ENCODE measurements at regions not wholly inside any gene's neighbourhood (a gene's known extent, or its start where the extent isn't known, plus 50 kb on each side); places are given as distances from the start of the nearest gene placed in this dataset.

GRCh38 chr11:92770419-92770818 is 199.0 kb upstream of the MTNR1B start:
- no peaks in the 10 kb centered on the region for H3K79me2 ChIP-seq (ENCODE audit: control insufficient read depth in 1 of 2, insufficient read depth in 2 of 2, low read length in 2 of 2)
- FAIRE-seq (no peak), DNase-seq (ENCODE audit: low read depth in 1 of 2, low spot score in 2 of 2) (no peak)
- POLR2A ChIA-PET (ENCODE audit: partially characterized antibody), result no interaction called here
- H3K9me3 ChIP-seq (ENCODE audit: insufficient read depth in 2 of 2, low read depth in 1 of 2, low read length in 1 of 2), result no peaks in the 10 kb centered on the region
- no peak overlapping the region for H3K9ac ChIP-seq (replicated peaks in 1 of 4; ENCODE audit: extremely low read depth in 1 of 4, low read depth in 3 of 4, low read length in 3 of 4)
- H3K27ac ChIP-seq (ENCODE audit: low read depth, low read length), result no peak overlapping the region
- H3K23ac ChIP-seq (ENCODE audit: insufficient read length), result no peak overlapping the region
- no peak overlapping the region for H2BK5ac ChIP-seq (ENCODE audit: low read depth, low read length)
- H3K4me3 ChIP-seq (ENCODE audit: extremely low read depth in 1 of 4, insufficient read depth in 2 of 4, low read depth in 3 of 4, low read length in 4 of 4), result no peak overlapping the region
- peaks cover 0 to 4% (median 0%) of the 10 kb centered on the region in 4 experiments; a peak in 2 of 7 replicates for H3K4me1 ChIP-seq (replicated peaks in 1 of 4; ENCODE audit: control insufficient read depth in 3 of 4, insufficient read depth in 4 of 4, low read length in 3 of 4)
- H3K27me3 ChIP-seq (replicated peaks in 1 of 4; ENCODE audit: control insufficient read depth in 3 of 4, extremely low read depth in 1 of 4, insufficient read depth in 3 of 4, low read length in 3 of 4), result no peaks in the 10 kb centered on the region
- WGBS, 2 experiments (ENCODE audit: extremely low coverage in 1 of 2, insufficient coverage in 1 of 2, insufficient read length in 1 of 2, insufficient replicate concordance in 2 of 2, low coverage in 1 of 2, low lambda C conversion rate in 2 of 2, missing lambda C conversion rate in 1 of 2), result 87% methylated on average over 7 of the region's 7 CpGs; no CpG with 5 or more reads in 1 of the 2 experiments
- H3K14ac ChIP-seq (ENCODE audit: insufficient read length), result no peak overlapping the region
- no peak overlapping the region for H2AK5ac ChIP-seq (ENCODE audit: low read depth, low read length)
- no peaks in the 10 kb centered on the region for H3K23me2 ChIP-seq (ENCODE audit: low read depth, low read length)
- H3K4me2 ChIP-seq (ENCODE audit: insufficient read depth in 1 of 2, low read depth in 2 of 2, low read length in 2 of 2), result no peak overlapping the region
- H3K56ac ChIP-seq (replicated peaks; ENCODE audit: insufficient read length, low read depth, low read length), result no peak overlapping the region
- no peaks in the 10 kb centered on the region for H3K36me3 ChIP-seq (ENCODE audit: control insufficient read depth in 2 of 4, insufficient read depth in 4 of 4, low read length in 3 of 4)
- no peak overlapping the region for H2BK15ac ChIP-seq (ENCODE audit: low read length)
- no peak overlapping the region for H2BK20ac ChIP-seq (ENCODE audit: low read length)
- CTCF ChIA-PET (ENCODE audit: partially characterized antibody), result interaction anchor here (0.7 to 1.2 kb wide), 2 partner anchors 12 to 21 kb away, joined by 3 read pairs; no protein-coding TSS in a partner anchor
- H3K79me1 ChIP-seq (ENCODE audit: low read depth, low read length), result no peaks in the 10 kb centered on the region
- TF ChIP-seq CREB1 (IDR thresholded peaks at IDR 0.05) (no peak), NRF1 (IDR thresholded peaks at IDR 0.05; ENCODE audit: low read depth, low read length) (no peak), ATF3 (IDR thresholded peaks at IDR 0.05; ENCODE audit: insufficient read depth, low read depth, low read length) (no peak), ZNF274 (IDR thresholded peaks at IDR 0.05; ENCODE audit: borderline replicate concordance, extremely low read depth, low read length) (no peak), MAFK (IDR thresholded peaks at IDR 0.05; ENCODE audit: low read depth, low read length) (no peak), CTCF (IDR thresholded peaks at IDR 0.05; ENCODE audit: control extremely low read depth in 1 of 3, insufficient read depth in 1 of 3, low read depth in 1 of 3, low read length in 3 of 3) (no peak), POLR2A (IDR thresholded peaks at IDR 0.05; ENCODE audit: control extremely low read depth in 1 of 2, low read depth in 2 of 2, low read length in 2 of 2) (no peak)
- H4K5ac ChIP-seq (ENCODE audit: insufficient read length, low read depth, low read length), result no peak overlapping the region
- no peak overlapping the region for H2AFZ ChIP-seq (ENCODE audit: low read length)
- H4K8ac ChIP-seq (ENCODE audit: extremely low read depth, insufficient read depth, low read length), result no peak overlapping the region
- no peak overlapping the region for H2BK120ac ChIP-seq (replicated peaks; ENCODE audit: low read depth, low read length)
- H2BK12ac ChIP-seq (ENCODE audit: low read depth, low read length), result no peak overlapping the region
- no peak overlapping the region for H3K4ac ChIP-seq (replicated peaks; ENCODE audit: insufficient read length, low read depth, low read length)
- H3K18ac ChIP-seq (ENCODE audit: extremely low read depth, low read length), result no peak overlapping the region
- H4K91ac ChIP-seq (replicated peaks; ENCODE audit: insufficient read length, low read length), result no peak overlapping the region
- no peaks in the 10 kb centered on the region for H4K20me1 ChIP-seq (replicated peaks in 1 of 2; ENCODE audit: control insufficient read depth in 1 of 2, insufficient read depth in 2 of 2, low read length in 2 of 2)
